CD4-positive, alpha-beta T cell treated with Interleukin-4 for 4 hours (primary cell): ENCODE measurements at regions not wholly inside any gene's neighbourhood (a gene's known extent, or its start where the extent isn't known, plus 50 kb on each side); places are given as distances from the start of the nearest gene placed in this dataset.

ENCODE experiments used
- DNase-seq: peaks from one replicate; pipeline ENCODE4 v3.0.0-alpha.2; 2020

DNA sequence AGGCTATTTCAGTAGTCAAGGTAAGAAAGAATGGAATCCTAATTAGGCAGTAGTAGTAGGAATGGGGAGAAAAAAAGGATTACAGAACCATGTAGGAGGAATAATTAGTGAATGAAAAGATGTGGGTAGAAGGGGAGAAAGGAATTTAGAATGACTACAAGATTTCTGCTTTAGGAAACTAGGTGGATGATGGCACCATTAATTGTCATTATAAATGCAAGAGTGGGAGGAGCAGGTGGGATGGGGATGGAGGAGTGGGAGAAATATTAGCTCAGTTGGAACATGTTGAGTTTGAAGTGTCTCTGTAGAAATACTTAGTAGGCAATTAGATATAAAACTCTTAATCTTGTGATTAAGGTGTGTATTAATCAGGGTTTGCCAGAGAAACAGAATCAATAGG, 50.0 kb upstream of the C21orf91 start:
- DNase-seq: no peak
